ENCODE measurements at regions not wholly inside any gene's neighbourhood (a gene's known extent, or its start where the extent isn't known, plus 50 kb on each side); places are given as distances from the start of the nearest gene placed in this dataset.
A peak's percentile ranks its signal among the peaks of the same experiment; 100 is the strongest.
"Not testable (repeated sequence)": the region's sequence is repeated elsewhere in the genome, so short reads cannot be mapped to it uniquely, and the experiment has no call there.

GRCh38 chr3:167032267-167032876, 347.7 kb downstream of the ZBBX start (continued):
- TF ChIP-seq, protein P1, sequence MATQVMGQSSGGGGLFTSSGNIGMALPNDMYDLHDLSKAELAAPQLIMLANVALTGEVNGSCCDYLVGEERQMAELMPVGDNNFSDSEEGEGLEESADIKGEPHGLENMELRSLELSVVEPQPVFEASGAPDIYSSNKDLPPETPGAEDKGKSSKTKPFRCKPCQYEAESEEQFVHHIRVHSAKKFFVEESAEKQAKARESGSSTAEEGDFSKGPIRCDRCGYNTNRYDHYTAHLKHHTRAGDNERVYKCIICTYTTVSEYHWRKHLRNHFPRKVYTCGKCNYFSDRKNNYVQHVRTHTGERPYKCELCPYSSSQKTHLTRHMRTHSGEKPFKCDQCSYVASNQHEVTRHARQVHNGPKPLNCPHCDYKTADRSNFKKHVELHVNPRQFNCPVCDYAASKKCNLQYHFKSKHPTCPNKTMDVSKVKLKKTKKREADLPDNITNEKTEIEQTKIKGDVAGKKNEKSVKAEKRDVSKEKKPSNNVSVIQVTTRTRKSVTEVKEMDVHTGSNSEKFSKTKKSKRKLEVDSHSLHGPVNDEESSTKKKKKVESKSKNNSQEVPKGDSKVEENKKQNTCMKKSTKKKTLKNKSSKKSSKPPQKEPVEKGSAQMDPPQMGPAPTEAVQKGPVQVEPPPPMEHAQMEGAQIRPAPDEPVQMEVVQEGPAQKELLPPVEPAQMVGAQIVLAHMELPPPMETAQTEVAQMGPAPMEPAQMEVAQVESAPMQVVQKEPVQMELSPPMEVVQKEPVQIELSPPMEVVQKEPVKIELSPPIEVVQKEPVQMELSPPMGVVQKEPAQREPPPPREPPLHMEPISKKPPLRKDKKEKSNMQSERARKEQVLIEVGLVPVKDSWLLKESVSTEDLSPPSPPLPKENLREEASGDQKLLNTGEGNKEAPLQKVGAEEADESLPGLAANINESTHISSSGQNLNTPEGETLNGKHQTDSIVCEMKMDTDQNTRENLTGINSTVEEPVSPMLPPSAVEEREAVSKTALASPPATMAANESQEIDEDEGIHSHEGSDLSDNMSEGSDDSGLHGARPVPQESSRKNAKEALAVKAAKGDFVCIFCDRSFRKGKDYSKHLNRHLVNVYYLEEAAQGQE (IDR thresholded peaks at IDR 0.05): no peak
- no peak for TF ChIP-seq ZC3H11A (IDR thresholded peaks at IDR 0.05)
- TF ChIP-seq GATA3 (IDR thresholded peaks at IDR 0.05; ENCODE audit: borderline replicate concordance): no peak
- TF ChIP-seq FOSL2 (IDR thresholded peaks at IDR 0.05): no peak
- TF ChIP-seq FOSL2 (CRISPR knock-in tag; IDR thresholded peaks at IDR 0.05): no peak
- TF ChIP-seq ZSCAN20 (CRISPR knock-in tag; IDR thresholded peaks at IDR 0.05): no peak
- no peak for TF ChIP-seq MYC (IDR thresholded peaks at IDR 0.05; ENCODE audit: borderline replicate concordance, low read length)
- no peak for TF ChIP-seq EHMT2 (IDR thresholded peaks at IDR 0.05; ENCODE audit: low read depth)
- TF ChIP-seq TFCP2L1 (CRISPR knock-in tag; IDR thresholded peaks at IDR 0.05): no peak
- no peak for TF ChIP-seq ZFP36 (IDR thresholded peaks at IDR 0.05; ENCODE audit: borderline replicate concordance, partially characterized antibody)
- TF ChIP-seq SREBF2 (IDR thresholded peaks at IDR 0.05): no peak
- peak; percentile 44; the same call in 1 of the 3 replicates for TF ChIP-seq SMC3 (IDR thresholded peaks at IDR 0.05)
- no peak for TF ChIP-seq PHF8 (IDR thresholded peaks at IDR 0.05; ENCODE audit: borderline replicate concordance, low read depth)
- TF ChIP-seq HOXB13 (CRISPR knock-in tag; IDR thresholded peaks at IDR 0.05; ENCODE audit: low read depth): no peak
- TF ChIP-seq MAZ (IDR thresholded peaks at IDR 0.05; ENCODE audit: borderline replicate concordance, low read depth, low read length): no peak

- H3K9me3 ChIP-seq: no peaks in the 10 kb centered on the region
- DNase-seq (ENCODE audit: low read depth in 1 of 2, low spot score in 1 of 2): no peak
- ChIA-PET CTCF (interaction anchor here (1.0 kb wide), 1 partner anchor 29 kb away, joined by 3 read pairs; no protein-coding TSS in a partner anchor), POLR2A (no interaction called here)
- WGBS (ENCODE audit: missing lambda C conversion rate): 38% methylated on average over 12 of the region's 12 CpGs
- no peak overlapping the region for H3K4me3 ChIP-seq
- H3K4me1 ChIP-seq: no peaks in the 10 kb centered on the region
- TF ChIP-seq JUNB (IDR thresholded peaks at IDR 0.05): no peak
- no peak for TF ChIP-seq SREBF2 (IDR thresholded peaks at IDR 0.05)
- TF ChIP-seq HEYL (CRISPR knock-in tag; IDR thresholded peaks at IDR 0.05): no peak
- TF ChIP-seq E2F6 (IDR thresholded peaks at IDR 0.05; ENCODE audit: borderline replicate concordance, low read depth): no peak
- TF ChIP-seq JUN (IDR thresholded peaks at IDR 0.05): no peak
- no peak for FAIRE-seq
- no peak overlapping the region for H3K27ac ChIP-seq
- ATAC-seq: no peak
- H3K4me2 ChIP-seq: no peak overlapping the region
These were observed 348.6 kb downstream of the ZBBX start for GRCh38 chr3:167031364-167032049.

GRCh38 chr3:167030082-167030725, 349.9 kb downstream of the ZBBX start:
- ChIA-PET CTCF (no interaction called here), POLR2A (no interaction called here)
- WGBS (ENCODE audit: missing lambda C conversion rate): 24% methylated on average over 4 of the region's 4 CpGs
- no peak overlapping the region for H3K4me2 ChIP-seq
- DNase-seq (ENCODE audit: low read depth in 1 of 2, low spot score in 1 of 2): no peak
- no peak overlapping the region for H3K4me3 ChIP-seq
- H3K9me3 ChIP-seq: no peaks in the 10 kb centered on the region
- no peak overlapping the region for H3K27ac ChIP-seq
- ATAC-seq: no peak
- H3K4me1 ChIP-seq: no peaks in the 10 kb centered on the region
- no peak for FAIRE-seq
- no peak for TF ChIP-seq HOXB5 (CRISPR knock-in tag; IDR thresholded peaks at IDR 0.05)

DNA sequence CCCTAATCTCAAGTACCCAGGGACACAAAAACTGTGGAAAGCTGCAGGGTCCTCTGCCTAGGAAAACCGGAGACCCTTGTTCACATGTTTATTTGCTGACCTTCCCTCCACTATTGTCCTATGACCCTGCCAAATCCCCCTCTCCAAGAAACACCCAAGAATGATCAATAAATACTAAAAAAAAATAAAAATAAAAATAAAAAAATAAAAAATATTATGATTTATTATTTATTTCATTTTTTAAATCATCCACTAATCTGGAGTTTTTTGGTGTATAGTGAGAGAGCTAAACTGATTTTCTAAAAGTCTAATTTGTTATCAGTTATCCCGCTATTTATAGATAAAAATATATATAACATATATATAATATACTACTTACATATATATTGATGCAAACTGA, 360.6 kb downstream of the ZBBX start:
- DNase-seq (ENCODE audit: low read depth in 1 of 2, low spot score in 1 of 2); H3K9me3 ChIP-seq; H3K4me2 ChIP-seq; CTCF ChIA-PET; ATAC-seq; H3K4me3 ChIP-seq; H3K4me1 ChIP-seq; H3K27ac ChIP-seq; FAIRE-seq; POLR2A ChIA-PET: not testable (repeated sequence)
- 74% methylated on average over 2 of the region's 2 CpGs for WGBS (ENCODE audit: missing lambda C conversion rate)

DNA sequence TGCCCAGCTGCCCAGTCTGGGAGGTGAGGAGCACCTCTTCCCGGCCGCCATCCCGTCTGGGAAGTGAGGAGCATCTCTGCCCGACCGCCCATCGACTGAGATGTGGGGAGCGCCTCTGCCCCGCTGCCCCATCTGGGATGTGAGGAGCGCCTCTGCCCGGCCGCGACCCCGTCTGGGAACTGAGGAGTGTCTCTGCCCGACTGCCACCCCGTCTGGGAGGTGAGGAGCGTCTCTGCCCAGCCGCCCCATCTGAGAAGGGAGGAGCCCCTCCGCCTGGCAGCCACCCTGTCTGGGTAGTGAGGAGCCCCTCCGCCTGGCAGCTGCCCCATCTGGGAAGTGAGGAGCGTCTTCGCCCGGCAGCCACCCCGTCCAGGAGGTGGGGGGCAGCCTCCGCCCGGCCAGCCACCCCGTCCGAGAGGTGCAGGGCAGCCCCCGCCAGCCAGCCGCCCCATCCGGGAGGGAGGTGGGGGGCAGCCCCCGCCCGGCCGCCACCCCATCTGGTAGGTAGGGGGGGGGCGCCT, 361.4 kb downstream of the ZBBX start:
- H3K27ac ChIP-seq; DNase-seq (ENCODE audit: low read depth in 1 of 2, low spot score in 1 of 2); ATAC-seq; POLR2A ChIA-PET; H3K4me2 ChIP-seq; FAIRE-seq; H3K9me3 ChIP-seq; H3K4me3 ChIP-seq; H3K4me1 ChIP-seq; CTCF ChIA-PET: not testable (repeated sequence)
- 89% methylated on average over 10 of the region's 34 CpGs for WGBS (ENCODE audit: missing lambda C conversion rate)
